Adipocyte (in vitro differentiated cells): ENCODE measurements at regions not wholly inside any gene's neighbourhood (a gene's known extent, or its start where the extent isn't known, plus 50 kb on each side); places are given as distances from the start of the nearest gene placed in this dataset.

ENCODE experiments used
- DNase-seq: peaks from one replicate; pipeline ENCODE4 v3.0.0-alpha.2; 2015; ENCODE audit warnings: low read depth
- H3K27me3 ChIP-seq: replicated peaks from 2 replicates; pipeline ENCODE4 v1.7.0; 2013; ENCODE audit warnings: mild to moderate bottlenecking, low read length, moderate library complexity; ENCODE audit not compliant: control insufficient read depth, insufficient read depth
- H3K36me3 ChIP-seq: 2 replicates; pipeline ENCODE4 v1.7.0; 2013; ENCODE audit warnings: low read length, mild to moderate bottlenecking, moderate library complexity; ENCODE audit not compliant: control insufficient read depth, insufficient read depth, severe bottlenecking
- H3K4me1 ChIP-seq: 2 replicates; pipeline ENCODE4 v1.7.0; 2013; ENCODE audit warnings: mild to moderate bottlenecking, low read length, moderate library complexity; ENCODE audit not compliant: control insufficient read depth, insufficient read depth
- H3K4me3 ChIP-seq: 2 replicates; pipeline ENCODE4 v1.7.0; 2013; ENCODE audit warnings: mild to moderate bottlenecking, low read length, moderate library complexity
- H3K9ac ChIP-seq: 2 replicates; pipeline ENCODE4 v1.7.0; 2013; ENCODE audit warnings: mild to moderate bottlenecking, low read length, moderate library complexity
- H3K9me3 ChIP-seq: 2 replicates; pipeline ENCODE4 v1.7.0; 2013; ENCODE audit warnings: mild to moderate bottlenecking, low read length, moderate library complexity; ENCODE audit not compliant: control insufficient read depth

GRCh38 chr13:112233716-112234115 is 142.4 kb upstream of the SPACA7 start:
- Histone ChIP-seq H3K36me3 (no peaks in the 10 kb centered on the region), H3K4me1 (no peaks in the 10 kb centered on the region), H3K27me3 (no peaks in the 10 kb centered on the region), H3K9me3 (peaks cover 7% of the 10 kb centered on the region), H3K9ac (no peak overlapping the region), H3K4me3 (no peak overlapping the region)
- no peak for DNase-seq

- Histone ChIP-seq H3K9me3 (peaks cover 7% of the 10 kb centered on the region), H3K36me3 (no peaks in the 10 kb centered on the region), H3K4me1 (no peaks in the 10 kb centered on the region), H3K4me3 (no peak overlapping the region), H3K9ac (no peak overlapping the region), H3K27me3 (no peaks in the 10 kb centered on the region)
- no peak for DNase-seq
These were observed 141.9 kb upstream of the SPACA7 start for GRCh38 chr13:112234131-112234875.

GRCh38 chr13:112236016-112236415 is 140.1 kb upstream of the SPACA7 start:
- no peaks in the 10 kb centered on the region for H3K27me3 ChIP-seq
- H3K9ac ChIP-seq, result no peak overlapping the region
- H3K4me1 ChIP-seq, result no peaks in the 10 kb centered on the region
- DNase-seq, result no peak
- no peak overlapping the region for H3K4me3 ChIP-seq
- H3K9me3 ChIP-seq, result peaks cover 5% of the 10 kb centered on the region
- H3K36me3 ChIP-seq, result no peaks in the 10 kb centered on the region

GRCh38 chr13:112236539-112237197 is 139.5 kb upstream of the SPACA7 start:
- Histone ChIP-seq H3K9me3 (peaks cover 5% of the 10 kb centered on the region), H3K9ac (no peak overlapping the region), H3K27me3 (no peaks in the 10 kb centered on the region), H3K36me3 (no peaks in the 10 kb centered on the region), H3K4me3 (no peak overlapping the region), H3K4me1 (no peaks in the 10 kb centered on the region)
- DNase-seq, result no peak

- Histone ChIP-seq H3K36me3 (no peaks in the 10 kb centered on the region), H3K27me3 (no peaks in the 10 kb centered on the region), H3K9me3 (peaks cover 5% of the 10 kb centered on the region), H3K4me1 (no peaks in the 10 kb centered on the region), H3K4me3 (no peak overlapping the region), H3K9ac (no peak overlapping the region)
- DNase-seq, result no peak
These were observed 137.6 kb upstream of the SPACA7 start for GRCh38 chr13:112238436-112238995.

- Histone ChIP-seq H3K4me1 (no peaks in the 10 kb centered on the region), H3K27me3 (no peaks in the 10 kb centered on the region), H3K4me3 (no peak overlapping the region), H3K9ac (no peak overlapping the region), H3K36me3 (no peaks in the 10 kb centered on the region), H3K9me3 (peaks cover 5% of the 10 kb centered on the region)
- no peak for DNase-seq
These were observed 136.1 kb upstream of the SPACA7 start for GRCh38 chr13:112240076-112240475.

GRCh38 chr13:112241288-112241687 is 134.9 kb upstream of the SPACA7 start:
- DNase-seq, result no peak

GRCh38 chr13:112242777-112243176 is 133.4 kb upstream of the SPACA7 start:
- Histone ChIP-seq H3K27me3 (no peaks in the 10 kb centered on the region), H3K4me1 (no peaks in the 10 kb centered on the region), H3K36me3 (no peaks in the 10 kb centered on the region), H3K4me3 (no peak overlapping the region), H3K9me3 (peaks cover 2% of the 10 kb centered on the region), H3K9ac (no peak overlapping the region)
- DNase-seq, result no peak

More at GRCh38 chr13:112241288-112241687, 134.9 kb upstream of the SPACA7 start:
- Histone ChIP-seq H3K4me3 (no peak overlapping the region), H3K36me3 (no peaks in the 10 kb centered on the region), H3K27me3 (no peaks in the 10 kb centered on the region), H3K9me3 (peaks cover 7% of the 10 kb centered on the region), H3K4me1 (no peaks in the 10 kb centered on the region), H3K9ac (no peak overlapping the region)

GRCh38 chr13:112244061-112244460 is 132.1 kb upstream of the SPACA7 start:
- Histone ChIP-seq H3K9me3 (peaks cover 2% of the 10 kb centered on the region), H3K36me3 (no peaks in the 10 kb centered on the region), H3K27me3 (no peaks in the 10 kb centered on the region), H3K9ac (no peak overlapping the region), H3K4me1 (no peaks in the 10 kb centered on the region), H3K4me3 (no peak overlapping the region)
- DNase-seq, result no peak

- Histone ChIP-seq H3K27me3 (no peaks in the 10 kb centered on the region), H3K36me3 (no peaks in the 10 kb centered on the region), H3K4me1 (no peaks in the 10 kb centered on the region), H3K9me3 (peaks cover 2% of the 10 kb centered on the region), H3K9ac (no peak overlapping the region), H3K4me3 (no peak overlapping the region)
- no peak for DNase-seq
These were observed 131.5 kb upstream of the SPACA7 start for GRCh38 chr13:112244495-112245177.

GRCh38 chr13:112245179-112245724 is 130.9 kb upstream of the SPACA7 start:
- no peaks in the 10 kb centered on the region for H3K36me3 ChIP-seq
- no peaks in the 10 kb centered on the region for H3K4me1 ChIP-seq
- peaks cover 2% of the 10 kb centered on the region for H3K9me3 ChIP-seq
- DNase-seq, result no peak
- no peak overlapping the region for H3K4me3 ChIP-seq
- no peaks in the 10 kb centered on the region for H3K27me3 ChIP-seq
- no peak overlapping the region for H3K9ac ChIP-seq
